ENCODE measurements at regions not wholly inside any gene's neighbourhood (a gene's known extent, or its start where the extent isn't known, plus 50 kb on each side); places are given as distances from the start of the nearest gene placed in this dataset.

GRCh38 chr12:19039515-19039914 is 90.0 kb upstream of the PLEKHA5 start:
- TF ChIP-seq ZFX (IDR thresholded peaks at IDR 0.05) (no peak), CTCF (conservative IDR thresholded peaks at IDR 0.05) (no peak)

Data from C4-2B (cell line).